Central memory CD8-positive, alpha-beta T cell (primary cell): ENCODE measurements at regions not wholly inside any gene's neighbourhood (a gene's known extent, or its start where the extent isn't known, plus 50 kb on each side); places are given as distances from the start of the nearest gene placed in this dataset.
"Not testable (repeated sequence)": the region's sequence is repeated elsewhere in the genome, so short reads cannot be mapped to it uniquely, and the experiment has no call there.

Experiments
- ATAC-seq: fragments of 150-1000 bp; cut with Tn5 transposase; replicated peaks from 2 replicates; pipeline ENCODE4 v1.10.0; 2022; ENCODE audit warnings: mild to moderate bottlenecking, moderate FRiP score, moderate number of reproducible peaks; ENCODE audit not compliant: poor library complexity, severe bottlenecking; ENCODE audit errors: extremely low read depth
- DNase-seq, 2 donors: peaks; one replicate each; pipeline ENCODE4 v3.0.0; 2021; ENCODE audit warnings: low spot score in 2 of 2
- H3K27ac Mint-ChIP-seq: one replicate; pipeline ENCODE4 v1.8.0; 2022; ENCODE audit warnings: low read depth, mild to moderate bottlenecking, moderate library complexity, mixed read lengths
- H3K27me3 Mint-ChIP-seq: one replicate; pipeline ENCODE4 v1.8.0; 2022; ENCODE audit warnings: mixed read lengths
- H3K36me3 Mint-ChIP-seq: one replicate; pipeline ENCODE4 v1.8.0; 2022; ENCODE audit warnings: mild to moderate bottlenecking, moderate library complexity, mixed read lengths; ENCODE audit not compliant: insufficient read depth
- H3K4me1 Mint-ChIP-seq: one replicate; pipeline ENCODE4 v1.8.0; 2022; ENCODE audit warnings: mixed read lengths
- H3K4me3 Mint-ChIP-seq: one replicate; pipeline ENCODE4 v1.8.0; 2022; ENCODE audit warnings: mild to moderate bottlenecking, moderate library complexity, mixed read lengths
- H3K9me3 Mint-ChIP-seq: one replicate; pipeline ENCODE4 v1.8.0; 2022; ENCODE audit warnings: mixed read lengths

- DNase-seq (no peak), ATAC-seq (no peak)
- Mint-ChIP-seq H3K36me3 (peaks cover 2% of the 10 kb centered on the region), H3K9me3 (no peaks in the 10 kb centered on the region), H3K4me3 (no peak overlapping the region), H3K27ac (no peak overlapping the region), H3K4me1 (peaks cover 5% of the 10 kb centered on the region), H3K27me3 (peaks cover 8% of the 10 kb centered on the region)
These were observed 119.9 kb upstream of the RAP2B start for GRCh38 chr3:153042088-153042487.

GRCh38 chr3:153043729-153044328, 118.2 kb upstream of the RAP2B start:
- H3K27me3 Mint-ChIP-seq = peaks cover 8% of the 10 kb centered on the region
- no peaks in the 10 kb centered on the region for H3K36me3 Mint-ChIP-seq
- no peak for ATAC-seq
- H3K27ac Mint-ChIP-seq = no peak overlapping the region
- H3K4me3 Mint-ChIP-seq = no peak overlapping the region
- H3K4me1 Mint-ChIP-seq = no peaks in the 10 kb centered on the region
- no peak for DNase-seq
- no peaks in the 10 kb centered on the region for H3K9me3 Mint-ChIP-seq

DNA sequence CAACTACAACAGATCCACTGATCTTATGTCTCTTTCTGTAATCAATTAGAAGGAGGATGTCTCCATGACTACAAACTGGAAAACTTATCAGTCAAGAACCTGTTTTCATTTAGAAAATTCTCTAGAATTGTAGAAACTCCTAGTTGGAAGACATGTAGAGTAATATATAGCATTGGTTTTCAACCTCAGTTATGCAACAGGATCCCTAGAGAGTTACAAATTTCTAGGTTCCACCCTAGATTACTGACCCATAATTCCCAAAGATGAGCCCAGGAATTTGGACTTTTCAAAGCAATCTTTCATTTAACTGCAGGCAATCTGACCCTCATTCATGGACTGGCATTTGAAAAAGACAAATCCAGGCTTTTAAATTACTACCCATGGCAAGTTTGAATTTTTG, 116.9 kb upstream of the RAP2B start:
- Mint-ChIP-seq H3K4me1 (no peaks in the 10 kb centered on the region), H3K27ac (no peak overlapping the region), H3K36me3 (no peaks in the 10 kb centered on the region), H3K4me3 (no peak overlapping the region), H3K27me3 (peaks cover 8% of the 10 kb centered on the region), H3K9me3 (no peaks in the 10 kb centered on the region)
- no peak for DNase-seq
- no peak for ATAC-seq

DNA sequence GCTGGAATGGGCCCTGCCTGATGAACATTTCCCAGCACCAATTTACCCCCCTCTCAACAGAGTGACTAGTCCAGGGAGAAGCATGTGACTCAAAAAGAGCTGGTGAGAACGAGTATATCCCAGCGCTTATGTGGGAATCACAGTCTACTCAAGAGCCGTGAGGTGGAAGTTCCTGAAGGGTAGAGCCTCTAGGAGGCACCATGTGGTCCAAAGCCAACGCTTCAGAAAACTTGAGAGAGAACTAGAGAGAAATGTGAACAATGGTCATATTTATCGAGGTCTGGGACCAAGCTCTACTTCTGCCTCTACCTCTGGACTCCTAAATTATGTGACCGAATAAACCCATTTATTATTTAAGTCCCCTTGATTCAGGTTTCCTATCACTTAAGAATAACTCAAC, 111.0 kb upstream of the RAP2B start:
- no peak for DNase-seq
- no peak for ATAC-seq
- Mint-ChIP-seq H3K27me3 (no peaks in the 10 kb centered on the region), H3K4me1 (no peaks in the 10 kb centered on the region), H3K4me3 (no peak overlapping the region), H3K36me3 (peaks cover 2% of the 10 kb centered on the region), H3K9me3 (no peaks in the 10 kb centered on the region), H3K27ac (no peak overlapping the region)

- H3K9me3 Mint-ChIP-seq = no peaks in the 10 kb centered on the region
- ATAC-seq (no peak), DNase-seq (no peak)
- H3K27me3 Mint-ChIP-seq = no peaks in the 10 kb centered on the region
- no peak overlapping the region for H3K27ac Mint-ChIP-seq
- peaks cover 2% of the 10 kb centered on the region for H3K36me3 Mint-ChIP-seq
- H3K4me3 Mint-ChIP-seq = no peak overlapping the region
- no peaks in the 10 kb centered on the region for H3K4me1 Mint-ChIP-seq
These were observed 110.5 kb upstream of the RAP2B start for GRCh38 chr3:153051427-153052095.

- no peaks in the 10 kb centered on the region for H3K27me3 Mint-ChIP-seq
- H3K27ac Mint-ChIP-seq = no peak overlapping the region
- ATAC-seq = no peak
- H3K36me3 Mint-ChIP-seq = peaks cover 2% of the 10 kb centered on the region
- H3K9me3 Mint-ChIP-seq = no peaks in the 10 kb centered on the region
- H3K4me1 Mint-ChIP-seq = no peaks in the 10 kb centered on the region
- H3K4me3 Mint-ChIP-seq = no peak overlapping the region
- no peak for DNase-seq
These were observed 109.9 kb upstream of the RAP2B start for GRCh38 chr3:153052096-153052460.

DNA sequence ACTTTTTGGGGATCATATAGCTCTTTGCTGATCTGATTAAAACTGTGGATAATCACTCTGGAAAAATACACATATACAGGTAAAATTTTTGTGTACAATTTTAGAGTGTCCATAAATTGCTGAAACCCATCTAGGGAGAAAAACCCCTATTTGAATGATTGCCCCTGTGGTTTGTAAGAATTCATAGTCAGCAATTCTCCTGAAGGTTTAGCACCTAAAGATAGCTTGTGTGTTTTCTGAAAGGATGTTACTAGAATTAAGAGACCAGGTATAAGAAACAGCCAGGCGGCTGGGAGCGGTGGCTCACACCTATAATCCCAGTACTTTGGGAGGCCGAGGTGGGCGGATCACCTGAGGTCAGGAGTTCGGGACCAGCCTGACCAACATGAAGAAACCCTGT, 106.8 kb upstream of the RAP2B start:
- H3K36me3 Mint-ChIP-seq = peaks cover 2% of the 10 kb centered on the region
- ATAC-seq = no peak
- no peaks in the 10 kb centered on the region for H3K4me1 Mint-ChIP-seq
- no peak overlapping the region for H3K4me3 Mint-ChIP-seq
- no peak for DNase-seq
- no peak overlapping the region for H3K27ac Mint-ChIP-seq
- H3K27me3 Mint-ChIP-seq = no peaks in the 10 kb centered on the region
- H3K9me3 Mint-ChIP-seq = no peaks in the 10 kb centered on the region

DNA sequence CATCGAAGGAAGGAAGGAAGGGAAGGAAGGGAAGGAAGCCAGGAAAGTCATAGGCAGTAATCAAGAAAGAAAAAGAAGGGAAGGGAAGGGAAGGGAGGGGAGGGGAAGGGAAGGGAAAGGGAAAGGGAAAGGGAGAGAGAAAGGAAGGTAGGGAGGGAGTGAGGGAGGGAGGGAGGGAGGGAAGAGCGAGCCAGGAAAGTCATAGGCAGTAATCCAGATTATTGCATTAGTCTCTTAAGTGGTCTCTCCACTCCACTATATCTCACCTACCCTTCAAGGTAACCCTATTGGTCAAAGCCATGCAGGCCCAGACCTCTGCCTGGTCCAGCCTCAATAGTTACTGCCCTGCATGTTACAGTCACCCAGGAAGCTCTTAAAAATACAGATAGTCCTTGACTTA, 106.2 kb upstream of the RAP2B start:
- Mint-ChIP-seq H3K27ac (no peak overlapping the region), H3K4me3 (no peak overlapping the region), H3K36me3 (peaks cover 2% of the 10 kb centered on the region), H3K27me3 (no peaks in the 10 kb centered on the region), H3K9me3 (no peaks in the 10 kb centered on the region), H3K4me1 (no peaks in the 10 kb centered on the region)
- ATAC-seq (no peak), DNase-seq (no peak)

DNA sequence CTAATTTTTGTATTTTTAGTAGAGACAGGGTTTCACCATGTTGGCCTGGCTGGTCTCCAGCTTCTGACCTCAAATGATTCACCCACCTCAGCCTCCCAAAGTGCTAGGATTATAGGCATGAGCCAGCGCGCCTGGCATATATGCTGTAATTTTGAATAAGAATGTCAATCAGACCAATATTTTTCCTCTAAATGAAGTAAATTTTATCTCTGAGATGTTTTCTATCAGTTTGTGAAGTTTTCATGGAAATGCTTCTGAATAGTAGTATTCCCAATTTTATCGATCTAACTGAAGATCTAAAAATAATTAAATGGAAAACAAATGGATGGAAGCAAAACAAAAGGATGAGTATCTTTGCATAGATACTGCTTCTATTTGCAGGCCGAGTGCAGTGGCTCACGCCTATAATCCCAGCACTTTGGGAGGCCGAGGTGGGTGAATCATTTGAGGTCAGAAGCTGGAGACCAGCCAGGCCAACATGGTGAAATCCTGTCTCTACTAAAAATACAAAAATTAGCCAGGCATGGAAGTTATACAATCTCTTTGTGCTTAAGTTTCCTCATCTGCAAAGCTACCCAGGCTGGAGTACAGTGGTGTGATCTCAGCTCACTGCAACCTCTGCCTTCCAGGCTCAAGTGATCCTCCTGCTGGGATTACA, 103.9 kb upstream of the RAP2B start:
- not testable (repeated sequence) for ATAC-seq, H3K9me3 Mint-ChIP-seq, H3K27me3 Mint-ChIP-seq, H3K27ac Mint-ChIP-seq, H3K36me3 Mint-ChIP-seq, DNase-seq, H3K4me1 Mint-ChIP-seq, H3K4me3 Mint-ChIP-seq

DNA sequence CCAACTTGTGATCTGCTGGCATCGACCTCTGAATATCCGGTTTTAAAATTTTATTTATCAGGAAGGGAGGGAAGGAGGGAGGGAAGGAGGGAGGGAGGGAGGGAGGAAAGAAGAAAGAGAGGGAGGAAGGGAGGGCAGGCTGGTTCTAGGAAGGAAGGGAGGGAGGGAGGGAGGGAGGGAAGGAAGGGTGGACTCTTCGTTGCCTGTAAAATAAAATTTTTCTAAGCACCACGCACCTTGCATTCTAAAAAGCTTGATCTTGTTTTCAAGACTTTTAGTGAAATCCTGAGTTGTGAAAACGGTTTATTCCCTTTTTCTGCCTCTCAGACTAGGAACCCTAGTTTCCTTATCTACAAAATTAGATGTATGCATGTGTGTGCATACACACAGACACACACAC, 101.7 kb upstream of the RAP2B start:
- no peaks in the 10 kb centered on the region for H3K4me1 Mint-ChIP-seq
- H3K4me3 Mint-ChIP-seq = no peak overlapping the region

DNA sequence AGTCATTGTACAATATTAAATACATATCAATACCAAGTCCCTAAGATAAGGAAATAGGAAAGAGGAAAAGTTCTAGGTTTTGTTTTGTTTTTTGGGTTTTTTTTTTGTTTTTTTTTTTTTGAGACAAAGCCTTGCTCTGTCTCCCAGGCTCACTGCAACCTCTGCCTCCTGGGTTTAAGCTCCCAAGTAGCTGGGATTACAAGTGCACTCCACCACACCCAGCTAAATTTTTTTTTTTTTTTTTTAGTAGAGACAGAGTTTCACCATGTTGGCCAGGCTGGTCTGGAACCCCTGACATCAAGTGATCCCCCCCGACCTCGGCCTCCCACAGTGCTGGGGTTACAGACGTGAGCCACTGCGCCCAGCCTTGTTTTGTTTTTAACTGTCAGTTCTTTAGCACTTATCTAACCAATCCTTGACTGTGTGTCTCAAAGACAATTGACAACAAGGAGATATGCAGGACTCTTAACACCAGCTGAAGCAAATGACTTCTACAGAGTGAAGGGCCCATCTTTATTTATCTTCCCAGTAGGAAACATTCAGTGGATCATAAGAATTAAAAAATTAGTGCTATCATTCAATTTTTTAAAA, 100.0 kb upstream of the RAP2B start:
- no peak for ATAC-seq
- Mint-ChIP-seq H3K27me3 (peaks cover 4% of the 10 kb centered on the region), H3K36me3 (peaks cover 2% of the 10 kb centered on the region), H3K9me3 (no peaks in the 10 kb centered on the region), H3K4me1 (no peaks in the 10 kb centered on the region), H3K4me3 (no peak overlapping the region), H3K27ac (no peak overlapping the region)
- no peak for DNase-seq

More for the DNA sequence above, 101.7 kb upstream of the RAP2B start:
- ATAC-seq (no peak), DNase-seq (no peak)
- Mint-ChIP-seq H3K27me3 (no peaks in the 10 kb centered on the region), H3K27ac (no peak overlapping the region), H3K36me3 (peaks cover 2% of the 10 kb centered on the region), H3K9me3 (no peaks in the 10 kb centered on the region)

GRCh38 chr3:153063337-153063736, 98.7 kb upstream of the RAP2B start:
- Mint-ChIP-seq H3K9me3 (no peaks in the 10 kb centered on the region), H3K4me1 (no peaks in the 10 kb centered on the region), H3K4me3 (no peak overlapping the region), H3K36me3 (peaks cover 2% of the 10 kb centered on the region), H3K27ac (no peak overlapping the region), H3K27me3 (peaks cover 17% of the 10 kb centered on the region)
- ATAC-seq (no peak), DNase-seq (no peak)

GRCh38 chr3:153066983-153067382, 95.0 kb upstream of the RAP2B start:
- peaks cover 20% of the 10 kb centered on the region for H3K27me3 Mint-ChIP-seq
- no peak overlapping the region for H3K4me3 Mint-ChIP-seq
- no peaks in the 10 kb centered on the region for H3K4me1 Mint-ChIP-seq
- H3K27ac Mint-ChIP-seq = no peak overlapping the region
- ATAC-seq (no peak), DNase-seq (no peak)
- H3K9me3 Mint-ChIP-seq = no peaks in the 10 kb centered on the region
- H3K36me3 Mint-ChIP-seq = peaks cover 2% of the 10 kb centered on the region
